CD4-positive, alpha-beta T cell (primary cell): ENCODE measurements at regions not wholly inside any gene's neighbourhood (a gene's known extent, or its start where the extent isn't known, plus 50 kb on each side); places are given as distances from the start of the nearest gene placed in this dataset.

Source experiments
- ATAC-seq: fragments of 200-7000 bp; cut with Tn5 transposase; one replicate; pipeline ENCODE4 v1.10.0; 2022; ENCODE audit warnings: mild to moderate bottlenecking; ENCODE audit not compliant: poor library complexity
- CTCF ChIA-PET: fragments of 350-600 bp; sonication (Branson Sonifier 250); formaldehyde crosslinking; loops from one replicate; lab custom pipeline; 2021; ENCODE audit warnings: antibody characterized with exemption, inconsistent platforms; lab: Charles Lee
- POLR2A ChIA-PET: fragments of 350-600 bp; sonication (Branson Sonifier 250); formaldehyde crosslinking; loops from one replicate; lab custom pipeline; 2021; ENCODE audit warnings: antibody characterized with exemption, inconsistent platforms; lab: Charles Lee
- DNase-seq, 14 experiments: peaks; one replicate each; pipeline ENCODE4 v3.0.0-alpha.2; 2013 to 2020; ENCODE audit warnings: mixed read lengths in 2 of 14
- H3K27ac ChIP-seq, 2 donors: one replicate each; pipeline versions ENCODE4 v1.5.1 to v1.7.0; 2013; ENCODE audit warnings: low read length in 2 of 2, low read depth in 1 of 2, mild to moderate bottlenecking in 1 of 2
- H3K27me3 ChIP-seq, 2 experiments: 1 replicate in 1 of 2; 2 replicates in 1 of 2; pipeline versions ENCODE4 v1.6.1 to v1.7.0; 2013; ENCODE audit warnings: low read length in 2 of 2, control low read depth in 1 of 2, mild to moderate bottlenecking in 1 of 2, moderate library complexity in 1 of 2; ENCODE audit not compliant: insufficient read depth in 2 of 2, control insufficient read depth in 1 of 2
- H3K36me3 ChIP-seq: one replicate; pipeline ENCODE4 v1.6.1; 2013; ENCODE audit warnings: low read length, control low read depth; ENCODE audit not compliant: insufficient read depth
- H3K4me1 ChIP-seq: one replicate; pipeline ENCODE4 v1.6.1; 2013; ENCODE audit warnings: low read length, control low read depth; ENCODE audit not compliant: insufficient read depth
- H3K4me3 ChIP-seq: one replicate; pipeline ENCODE4 v1.5.1; 2013; ENCODE audit warnings: mild to moderate bottlenecking, low read length, moderate library complexity
- H3K9me3 ChIP-seq, 2 experiments: 1 replicate in 1 of 2; 2 replicates in 1 of 2; pipeline versions ENCODE4 v1.6.1 to v1.7.0; 2013; ENCODE audit warnings: low read length in 2 of 2, mild to moderate bottlenecking in 2 of 2, control low read depth in 1 of 2, moderate library complexity in 1 of 2; ENCODE audit not compliant: control insufficient read depth in 1 of 2, insufficient read depth in 1 of 2
- H3K27ac Mint-ChIP-seq: one replicate; pipeline ENCODE4 v1.8.0; 2020; ENCODE audit warnings: mixed read lengths
- H3K27me3 Mint-ChIP-seq: one replicate; pipeline ENCODE4 v1.8.0; 2021; ENCODE audit warnings: mixed read lengths
- H3K36me3 Mint-ChIP-seq: one replicate; pipeline ENCODE4 v1.8.0; 2021; ENCODE audit warnings: low read depth, mixed read lengths
- H3K4me1 Mint-ChIP-seq: one replicate; pipeline ENCODE4 v1.8.0; 2021; ENCODE audit warnings: low read depth, mixed read lengths
- H3K4me3 Mint-ChIP-seq: one replicate; pipeline ENCODE4 v1.8.0; 2020; ENCODE audit warnings: mild to moderate bottlenecking, mixed read lengths
- H3K9me3 Mint-ChIP-seq: one replicate; pipeline ENCODE4 v1.8.0; 2020; ENCODE audit warnings: mixed read lengths
- intact Hi-C, 2 experiments: fragments of 100-400 bp; cut with DNase I in 1 of 2; cut with micrococcal nuclease in 1 of 2; formaldehyde crosslinking; loops; one replicate each; pipeline versions ENCODE4 v1.15.1 to v1.9.0; 2023 to 2025; cut with DNase I, micrococcal nuclease
- TF ChIP-seq, protein P1 (sequence below): fragments of 200-600 bp; IDR thresholded peaks from one replicate; pipeline ENCODE4 v1.8.0; 2022; ENCODE audit warnings: antibody characterized with exemption, mild to moderate bottlenecking

- Histone ChIP-seq H3K27ac (no peak overlapping the region), H3K4me3 (no peak overlapping the region), H3K4me1 (no peaks in the 10 kb centered on the region), H3K36me3 (no peaks in the 10 kb centered on the region), H3K27me3 (no peaks in the 10 kb centered on the region), H3K9me3 (no peaks in the 10 kb centered on the region)
- intact Hi-C loops = no loop called here
- DNase-seq (no peak), ATAC-seq (no peak)
- H3K36me3 Mint-ChIP-seq = no peaks in the 10 kb centered on the region
- POLR2A ChIA-PET = no interaction called here
- no peaks in the 10 kb centered on the region for H3K4me1 Mint-ChIP-seq
- CTCF ChIA-PET = no interaction called here
- H3K9me3 Mint-ChIP-seq = no peaks in the 10 kb centered on the region
- no peak overlapping the region for H3K27ac Mint-ChIP-seq
- H3K27me3 Mint-ChIP-seq = no peaks in the 10 kb centered on the region
- H3K4me3 Mint-ChIP-seq = no peak overlapping the region
- TF ChIP-seq, protein P1, sequence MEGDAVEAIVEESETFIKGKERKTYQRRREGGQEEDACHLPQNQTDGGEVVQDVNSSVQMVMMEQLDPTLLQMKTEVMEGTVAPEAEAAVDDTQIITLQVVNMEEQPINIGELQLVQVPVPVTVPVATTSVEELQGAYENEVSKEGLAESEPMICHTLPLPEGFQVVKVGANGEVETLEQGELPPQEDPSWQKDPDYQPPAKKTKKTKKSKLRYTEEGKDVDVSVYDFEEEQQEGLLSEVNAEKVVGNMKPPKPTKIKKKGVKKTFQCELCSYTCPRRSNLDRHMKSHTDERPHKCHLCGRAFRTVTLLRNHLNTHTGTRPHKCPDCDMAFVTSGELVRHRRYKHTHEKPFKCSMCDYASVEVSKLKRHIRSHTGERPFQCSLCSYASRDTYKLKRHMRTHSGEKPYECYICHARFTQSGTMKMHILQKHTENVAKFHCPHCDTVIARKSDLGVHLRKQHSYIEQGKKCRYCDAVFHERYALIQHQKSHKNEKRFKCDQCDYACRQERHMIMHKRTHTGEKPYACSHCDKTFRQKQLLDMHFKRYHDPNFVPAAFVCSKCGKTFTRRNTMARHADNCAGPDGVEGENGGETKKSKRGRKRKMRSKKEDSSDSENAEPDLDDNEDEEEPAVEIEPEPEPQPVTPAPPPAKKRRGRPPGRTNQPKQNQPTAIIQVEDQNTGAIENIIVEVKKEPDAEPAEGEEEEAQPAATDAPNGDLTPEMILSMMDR = no peak
Observed at GRCh38 chr4:180203349-180203748, 2039.9 kb upstream of the TENM3 start.

- intact Hi-C loops = no loop called here
Observed at GRCh38 chr4:180205276-180205675, 2037.9 kb upstream of the TENM3 start.

GRCh38 chr4:180207921-180208320, 2035.3 kb upstream of the TENM3 start:
- ChIA-PET CTCF (no interaction called here), POLR2A (no interaction called here)
- DNase-seq (no peak), ATAC-seq (no peak)
- Mint-ChIP-seq H3K27me3 (no peaks in the 10 kb centered on the region), H3K27ac (no peak overlapping the region), H3K4me3 (no peak overlapping the region), H3K4me1 (no peaks in the 10 kb centered on the region), H3K36me3 (no peaks in the 10 kb centered on the region), H3K9me3 (no peaks in the 10 kb centered on the region)
- no peaks in the 10 kb centered on the region for H3K9me3 ChIP-seq
- H3K4me1 ChIP-seq = no peaks in the 10 kb centered on the region
- H3K27ac ChIP-seq = no peak overlapping the region
- H3K4me3 ChIP-seq = no peak overlapping the region
- no peaks in the 10 kb centered on the region for H3K36me3 ChIP-seq
- intact Hi-C loops = no loop called here
- no peaks in the 10 kb centered on the region for H3K27me3 ChIP-seq
- TF ChIP-seq, protein P1 = no peak

More at GRCh38 chr4:180205276-180205675, 2037.9 kb upstream of the TENM3 start:
- TF ChIP-seq, protein P1 = no peak
- Histone ChIP-seq H3K4me3 (no peak overlapping the region), H3K9me3 (no peaks in the 10 kb centered on the region), H3K27me3 (no peaks in the 10 kb centered on the region), H3K36me3 (no peaks in the 10 kb centered on the region), H3K27ac (no peak overlapping the region), H3K4me1 (no peaks in the 10 kb centered on the region)
- ATAC-seq (no peak), DNase-seq (no peak)
- H3K9me3 Mint-ChIP-seq = no peaks in the 10 kb centered on the region
- H3K27me3 Mint-ChIP-seq = no peaks in the 10 kb centered on the region
- H3K27ac Mint-ChIP-seq = no peak overlapping the region
- no peak overlapping the region for H3K4me3 Mint-ChIP-seq
- ChIA-PET CTCF (no interaction called here), POLR2A (no interaction called here)
- no peaks in the 10 kb centered on the region for H3K4me1 Mint-ChIP-seq
- H3K36me3 Mint-ChIP-seq = no peaks in the 10 kb centered on the region
